ENCODE measurements at regions not wholly inside any gene's neighbourhood (a gene's known extent, or its start where the extent isn't known, plus 50 kb on each side); places are given as distances from the start of the nearest gene placed in this dataset.

DNA sequence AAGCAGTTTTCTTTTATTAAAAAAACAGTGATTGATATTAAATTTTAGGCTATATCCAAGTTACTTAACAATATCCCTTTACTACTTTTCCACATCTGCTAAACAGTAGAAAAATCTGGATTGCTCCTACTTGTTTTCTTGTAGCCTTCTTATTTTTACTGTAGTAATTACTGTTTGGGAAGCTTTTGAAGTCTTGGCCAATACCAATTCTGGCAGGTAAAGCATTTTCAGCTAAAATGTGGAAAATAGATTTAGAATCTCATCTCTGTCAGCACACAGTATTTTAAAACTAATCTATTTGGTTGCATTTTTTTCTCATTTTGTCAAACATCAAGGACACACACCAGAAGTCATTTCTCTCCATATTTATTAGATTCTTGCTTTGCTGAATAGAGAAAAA lies 1485.7 kb upstream of the PIK3C3 start:
- no peak for DNase-seq (ENCODE audit: low read depth, low spot score)

DNA sequence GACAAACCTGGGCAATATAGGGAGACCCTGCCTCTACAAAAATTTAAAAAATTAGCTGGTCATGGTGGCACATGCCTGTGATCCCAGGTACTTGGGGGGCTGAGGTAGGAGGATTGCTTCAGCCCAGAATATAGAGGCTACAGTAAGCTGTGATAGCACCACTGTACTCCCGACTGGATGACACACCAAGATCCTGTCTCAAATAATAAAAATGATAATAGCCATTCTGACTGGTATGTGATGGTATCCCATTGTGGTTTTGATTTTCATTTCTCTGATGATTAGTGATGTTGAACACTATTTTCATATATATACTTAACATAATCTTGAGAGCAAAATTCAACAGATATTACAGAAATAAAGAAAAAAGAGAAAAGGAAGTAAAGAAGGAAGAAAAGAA lies 1491.0 kb upstream of the PIK3C3 start:
- no peak for DNase-seq (ENCODE audit: low read depth, low spot score)

DNA sequence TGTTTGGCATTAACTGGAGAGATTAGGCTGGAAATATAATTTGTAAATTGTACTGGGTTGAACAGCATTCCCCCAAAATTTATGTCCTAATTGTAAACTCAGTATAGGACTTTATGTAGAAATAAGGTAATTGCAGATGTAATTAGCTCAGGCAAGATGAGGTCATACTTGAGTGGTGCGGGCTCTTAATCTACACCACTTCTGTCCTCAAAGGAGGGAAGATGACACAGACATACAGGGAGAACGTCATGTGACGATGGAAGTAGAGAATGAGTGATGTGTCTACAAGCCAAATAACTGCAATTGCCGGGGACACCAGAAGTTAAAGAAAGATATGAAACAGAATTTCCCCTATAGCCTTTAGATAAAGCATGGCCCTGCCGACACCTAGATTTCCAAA lies 1501.1 kb upstream of the PIK3C3 start:
- no peak for DNase-seq (ENCODE audit: low read depth, low spot score)

DNA sequence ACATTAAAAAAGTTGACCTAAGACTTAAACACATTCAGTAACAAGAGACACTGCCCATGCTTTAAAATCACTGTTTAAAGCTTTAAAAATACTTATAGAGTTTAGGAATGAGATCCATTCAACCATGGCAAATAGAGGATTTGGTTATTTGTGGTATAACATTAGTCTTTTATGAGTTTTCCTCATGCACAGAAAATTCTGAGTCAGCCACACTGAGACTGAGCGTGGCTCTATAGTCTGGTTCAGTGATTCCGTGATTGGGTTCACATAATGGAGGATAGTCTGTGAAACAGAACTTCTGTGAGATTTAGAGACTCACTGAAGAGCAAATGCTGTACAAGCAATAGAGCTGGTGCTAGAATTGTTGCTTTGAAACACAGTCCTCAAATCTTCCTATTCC lies 1502.4 kb upstream of the PIK3C3 start:
- no peak for DNase-seq (ENCODE audit: low read depth, low spot score)

GRCh38 chr18:40450751-40451150 lies 1504.3 kb upstream of the PIK3C3 start:
- DNase-seq (ENCODE audit: low read depth, low spot score), result no peak

DNA sequence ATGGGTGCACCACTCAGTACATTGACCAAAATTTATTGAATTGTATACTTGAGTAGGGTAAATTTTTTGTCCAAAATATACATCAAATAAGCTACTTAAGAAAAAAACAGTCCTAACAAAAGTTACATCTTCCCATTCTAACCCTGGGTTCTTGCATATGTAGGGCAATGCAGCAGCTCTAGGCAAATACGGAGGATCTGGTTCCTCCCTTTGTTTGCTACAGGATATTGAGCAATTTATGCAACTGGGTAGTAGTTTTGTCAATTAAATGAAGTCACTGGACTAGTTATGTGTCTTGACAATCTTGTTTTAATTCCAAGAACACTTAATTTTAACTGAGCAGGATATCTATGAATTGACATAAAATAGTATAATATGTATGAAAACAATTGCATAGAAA lies 1507.2 kb upstream of the PIK3C3 start:
- no peak for DNase-seq (ENCODE audit: low read depth, low spot score)

- DNase-seq (ENCODE audit: low read depth, low spot score), result no peak
Observed at GRCh38 chr18:40440088-40440487, 1514.9 kb upstream of the PIK3C3 start.

GRCh38 chr18:40437517-40437916 lies 1517.5 kb upstream of the PIK3C3 start:
- no peak for DNase-seq (ENCODE audit: low read depth, low spot score)

DNA sequence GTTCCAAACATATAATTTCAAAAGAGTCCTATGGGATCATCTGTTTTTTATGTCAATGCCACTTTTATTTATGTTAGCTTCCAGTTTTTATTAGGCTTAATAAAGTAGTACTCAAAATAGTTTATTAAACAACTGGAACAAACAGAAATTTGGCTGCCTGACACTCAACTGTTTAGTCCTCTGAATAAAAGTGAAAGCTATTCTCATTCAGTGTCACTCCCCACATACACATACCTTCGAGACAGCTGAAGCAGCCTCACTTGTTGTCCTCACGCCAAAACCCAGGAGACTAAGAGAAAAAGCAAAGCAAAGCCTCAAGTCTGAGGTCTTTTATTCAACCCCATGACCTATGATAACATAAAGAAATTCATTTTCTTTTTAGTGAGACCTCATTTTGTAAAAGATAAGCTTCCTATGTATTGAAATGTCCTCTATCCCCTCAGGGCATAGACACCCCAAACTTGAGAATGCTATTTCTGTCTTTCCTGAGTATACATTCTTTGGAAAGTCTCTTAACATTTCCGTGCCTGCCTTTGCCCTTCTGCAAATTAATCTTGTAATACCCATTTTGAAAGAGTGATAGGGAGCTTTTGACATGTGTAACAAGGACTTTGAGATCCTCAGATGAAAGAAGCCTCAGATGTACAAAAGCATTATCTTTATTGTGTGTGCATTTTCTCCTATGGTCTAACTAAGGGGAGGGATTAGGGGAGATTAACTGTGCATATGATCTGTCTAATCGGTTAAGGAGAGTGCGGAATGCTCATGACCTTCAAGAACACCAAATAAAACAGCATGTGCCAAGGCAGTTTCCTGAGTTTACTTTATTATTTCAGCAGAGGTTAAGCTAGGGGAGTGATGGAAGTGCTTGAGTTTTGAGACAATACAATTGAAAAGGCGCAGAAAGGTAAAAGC lies 1523.7 kb upstream of the PIK3C3 start:
- no peak for DNase-seq (ENCODE audit: low read depth, low spot score)

DNA sequence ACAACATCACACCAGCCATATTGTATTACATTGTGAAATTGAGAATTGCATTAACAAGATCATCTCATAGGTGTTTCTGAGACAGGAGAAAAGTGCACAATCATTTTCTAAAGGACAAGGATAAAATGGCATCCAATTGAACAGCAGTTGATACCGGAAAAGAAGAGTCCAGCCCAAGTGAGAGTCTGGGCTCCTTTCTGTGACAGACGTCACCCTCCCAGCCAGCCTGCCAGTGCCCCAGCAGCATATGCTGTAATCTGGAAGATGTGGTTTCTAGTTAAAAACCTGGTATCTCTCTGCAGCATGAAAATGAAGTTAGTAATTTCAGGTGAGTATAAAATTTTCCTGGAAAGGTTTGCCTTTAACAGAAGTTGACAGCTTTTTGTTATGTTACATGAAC lies 1531.7 kb upstream of the PIK3C3 start:
- DNase-seq (ENCODE audit: low read depth, low spot score), result no peak

GRCh38 chr18:40420675-40421074 lies 1534.4 kb upstream of the PIK3C3 start:
- no peak for DNase-seq (ENCODE audit: low read depth, low spot score)

- DNase-seq (ENCODE audit: low read depth, low spot score), result no peak
Observed at GRCh38 chr18:40417501-40417900, 1537.5 kb upstream of the PIK3C3 start.

- no peak for DNase-seq (ENCODE audit: low read depth, low spot score)
Observed at GRCh38 chr18:40415821-40416220, 1539.2 kb upstream of the PIK3C3 start.

GRCh38 chr18:40415176-40415791 lies 1539.8 kb upstream of the PIK3C3 start:
- no peak for DNase-seq (ENCODE audit: low read depth, low spot score)

- DNase-seq (ENCODE audit: low read depth, low spot score), result no peak
Observed at GRCh38 chr18:40414155-40414754, 1540.8 kb upstream of the PIK3C3 start.

GRCh38 chr18:40413160-40413559 lies 1541.9 kb upstream of the PIK3C3 start:
- DNase-seq (ENCODE audit: low read depth, low spot score), result peak; percentile 12

- no peak for DNase-seq (ENCODE audit: low read depth, low spot score)
Observed at GRCh38 chr18:40412410-40412809, 1542.6 kb upstream of the PIK3C3 start.

GRCh38 chr18:40407909-40408308 lies 1547.1 kb upstream of the PIK3C3 start:
- DNase-seq (ENCODE audit: low read depth, low spot score), result no peak

GRCh38 chr18:40404284-40404683 lies 1550.8 kb upstream of the PIK3C3 start:
- no peak for DNase-seq (ENCODE audit: low read depth, low spot score)

DNA sequence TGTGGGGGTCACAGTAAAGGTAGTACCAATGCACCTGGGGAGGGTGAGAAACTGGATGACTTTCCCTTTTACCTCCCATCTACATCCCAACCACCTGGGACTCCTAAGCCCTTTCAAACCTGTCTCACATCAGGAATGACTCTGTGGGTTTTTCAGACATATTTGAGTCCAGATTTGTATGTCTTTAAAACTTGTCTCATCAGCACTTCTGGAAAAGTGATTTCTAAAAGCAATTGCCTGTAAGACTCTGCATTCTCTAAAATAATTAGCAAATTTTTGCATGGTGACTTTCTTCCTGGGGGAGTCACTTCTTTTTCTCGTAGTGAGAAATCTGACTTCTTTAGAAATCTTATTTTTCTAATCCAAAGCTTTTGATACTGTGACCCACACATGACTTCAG lies 1553.0 kb upstream of the PIK3C3 start:
- no peak for DNase-seq (ENCODE audit: low read depth, low spot score)

- no peak for DNase-seq (ENCODE audit: low read depth, low spot score)
Observed at GRCh38 chr18:40388121-40388520, 1566.9 kb upstream of the PIK3C3 start.

DNA sequence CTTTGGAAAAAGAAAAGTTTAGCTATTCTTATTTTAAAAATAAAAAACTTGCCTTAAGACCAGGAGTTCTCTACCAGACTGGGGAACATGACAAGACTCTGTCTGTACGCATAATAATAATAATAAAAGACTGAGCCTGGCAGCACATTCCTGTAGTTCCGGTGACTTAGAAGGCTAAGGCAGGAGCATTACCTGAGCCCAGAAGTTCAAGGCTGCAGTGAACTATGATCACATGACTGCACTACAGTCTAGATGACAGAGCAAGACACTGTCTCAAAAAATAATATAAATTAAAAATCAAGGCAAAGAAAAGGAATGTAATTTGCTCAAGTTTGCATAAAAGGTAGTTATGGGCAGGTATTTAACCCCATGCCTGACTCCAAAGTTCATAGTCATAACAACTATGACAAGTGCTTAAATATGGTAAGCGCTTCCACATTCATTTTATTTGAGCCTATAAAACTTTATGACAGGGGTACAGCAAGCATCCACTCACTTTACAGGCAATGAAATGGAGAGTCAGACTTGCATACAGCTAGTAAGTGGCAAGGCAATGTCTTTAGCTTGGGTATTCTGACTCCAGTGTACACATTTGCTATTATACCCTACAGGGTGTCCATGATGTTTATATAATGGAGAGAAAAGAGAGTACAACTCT lies 1567.8 kb upstream of the PIK3C3 start:
- DNase-seq (ENCODE audit: low read depth, low spot score), result no peak

All from iPS DF 19.7 (cell line).